ENCODE measurements at regions not wholly inside any gene's neighbourhood (a gene's known extent, or its start where the extent isn't known, plus 50 kb on each side); places are given as distances from the start of the nearest gene placed in this dataset.
"Not testable (repeated sequence)": the region's sequence is repeated elsewhere in the genome, so short reads cannot be mapped to it uniquely, and the experiment has no call there.

- H3K27ac ChIP-seq (ENCODE audit: low read depth, low read length); H3K9ac ChIP-seq (ENCODE audit: low read length); H3K4me3 ChIP-seq (ENCODE audit: low read depth in 1 of 2, low read length in 2 of 2); H3K27me3 ChIP-seq (ENCODE audit: control insufficient read depth in 1 of 2, insufficient read depth in 2 of 2, low read length in 2 of 2); H3K4me1 ChIP-seq (ENCODE audit: insufficient read depth, low read length); H3K36me3 ChIP-seq (ENCODE audit: insufficient read depth, low read length); H3K9me3 ChIP-seq (ENCODE audit: low read length): not testable (repeated sequence)
Measured at GRCh38 chr3:125903780-125904455, 65.1 kb upstream of the ROPN1B start.

DNA sequence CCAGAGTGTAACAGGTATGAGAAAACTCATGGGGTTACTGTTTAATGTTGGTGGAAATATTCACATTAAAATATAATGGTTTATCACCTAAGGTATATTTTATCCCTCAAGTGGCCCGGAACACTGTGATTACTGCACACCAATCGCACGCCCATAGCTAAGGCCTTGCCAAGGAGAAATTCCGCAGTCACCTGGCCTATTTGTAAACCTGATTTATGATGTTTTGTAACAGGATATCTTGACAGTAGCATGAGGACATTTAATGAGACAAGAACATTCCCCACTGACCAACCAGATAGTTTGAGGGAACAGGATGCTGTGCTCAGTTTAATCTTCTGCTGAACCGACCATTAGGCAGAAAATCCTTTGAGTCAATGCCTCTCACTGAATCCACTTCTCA, 61.7 kb upstream of the ROPN1B start:
- not testable (repeated sequence) for H3K9ac ChIP-seq (ENCODE audit: low read length); H3K27me3 ChIP-seq (ENCODE audit: control insufficient read depth in 1 of 2, insufficient read depth in 2 of 2, low read length in 2 of 2); H3K27ac ChIP-seq (ENCODE audit: low read depth, low read length); H3K36me3 ChIP-seq (ENCODE audit: insufficient read depth, low read length); H3K4me3 ChIP-seq (ENCODE audit: low read depth in 1 of 2, low read length in 2 of 2); H3K9me3 ChIP-seq (ENCODE audit: low read length); H3K4me1 ChIP-seq (ENCODE audit: insufficient read depth, low read length)

DNA sequence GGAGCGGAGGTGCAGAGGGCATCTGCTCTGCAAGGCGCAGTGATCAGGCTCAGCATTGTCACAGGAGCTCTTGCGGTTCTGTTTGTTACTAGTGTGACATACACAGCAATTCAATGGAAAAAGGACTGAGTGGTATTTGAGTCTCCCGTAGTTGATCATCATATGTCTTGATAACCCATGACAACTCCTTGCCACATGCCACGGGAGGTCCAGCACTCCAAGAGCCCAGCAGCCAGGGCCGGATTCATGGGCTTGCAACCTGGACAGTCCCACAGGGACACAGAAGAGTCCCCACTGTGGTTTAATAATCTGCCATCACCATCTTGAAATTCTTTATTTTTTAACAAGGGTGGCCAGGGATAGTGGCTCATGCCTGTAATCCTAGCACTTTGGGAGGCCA, 58.1 kb upstream of the ROPN1B start:
- H3K36me3 ChIP-seq (ENCODE audit: insufficient read depth, low read length); H3K9ac ChIP-seq (ENCODE audit: low read length); H3K4me3 ChIP-seq (ENCODE audit: low read depth in 1 of 2, low read length in 2 of 2); H3K27me3 ChIP-seq (ENCODE audit: control insufficient read depth in 1 of 2, insufficient read depth in 2 of 2, low read length in 2 of 2); H3K27ac ChIP-seq (ENCODE audit: low read depth, low read length); H3K4me1 ChIP-seq (ENCODE audit: insufficient read depth, low read length); H3K9me3 ChIP-seq (ENCODE audit: low read length): not testable (repeated sequence)

GRCh38 chr3:125914608-125915436, 54.2 kb upstream of the ROPN1B start:
- not testable (repeated sequence) for H3K36me3 ChIP-seq (ENCODE audit: insufficient read depth, low read length); H3K4me1 ChIP-seq (ENCODE audit: insufficient read depth, low read length); H3K27me3 ChIP-seq (ENCODE audit: control insufficient read depth in 1 of 2, insufficient read depth in 2 of 2, low read length in 2 of 2); H3K9me3 ChIP-seq (ENCODE audit: low read length)
- peak overlapping the region; percentile 53 to 57 for H3K4me3 ChIP-seq (ENCODE audit: low read depth in 1 of 2, low read length in 2 of 2)
- H3K9ac ChIP-seq (ENCODE audit: low read length), result peak overlapping the region; percentile 76
- peak overlapping the region; percentile 68 for H3K27ac ChIP-seq (ENCODE audit: low read depth, low read length)

GRCh38 chr3:125915437-125915787, 53.6 kb upstream of the ROPN1B start:
- H3K4me3 ChIP-seq (ENCODE audit: low read depth in 1 of 2, low read length in 2 of 2), result peak overlapping the region; percentile 53 to 57
- peak overlapping the region; percentile 76 for H3K9ac ChIP-seq (ENCODE audit: low read length)
- H3K27ac ChIP-seq (ENCODE audit: low read depth, low read length), result peak overlapping the region; percentile 68
- H3K36me3 ChIP-seq (ENCODE audit: insufficient read depth, low read length); H3K4me1 ChIP-seq (ENCODE audit: insufficient read depth, low read length); H3K9me3 ChIP-seq (ENCODE audit: low read length); H3K27me3 ChIP-seq (ENCODE audit: control insufficient read depth in 1 of 2, insufficient read depth in 2 of 2, low read length in 2 of 2): not testable (repeated sequence)

DNA sequence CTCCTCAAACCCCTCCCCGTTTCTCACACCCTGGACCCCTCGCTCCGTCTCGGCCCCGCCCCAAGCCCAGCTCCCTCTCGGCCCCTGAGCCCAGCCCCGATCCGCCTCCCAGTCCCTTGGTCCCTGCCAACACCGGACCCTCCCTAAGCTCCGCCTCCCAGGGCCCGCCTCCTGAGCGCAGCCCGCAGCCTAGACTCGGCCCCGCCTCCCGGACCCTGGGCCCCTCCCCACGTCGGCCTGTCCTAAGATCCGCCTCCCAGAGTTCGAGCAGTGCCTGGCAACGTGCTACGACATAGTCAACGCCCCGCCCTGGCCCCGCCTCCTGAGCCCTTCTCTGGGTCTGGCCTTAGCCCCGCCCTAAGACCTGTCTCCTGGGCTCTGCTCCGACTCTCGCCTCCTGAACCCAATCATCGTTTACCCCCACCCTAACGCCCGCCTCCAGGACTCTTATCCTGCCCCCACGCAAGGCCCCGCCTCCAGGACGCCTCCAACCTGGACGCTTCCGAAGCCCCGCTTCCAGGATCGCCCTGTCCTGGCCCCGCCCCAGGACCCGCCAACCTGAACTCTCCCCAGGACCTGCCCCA, 53.1 kb upstream of the ROPN1B start:
- H3K27me3 ChIP-seq (ENCODE audit: control insufficient read depth in 1 of 2, insufficient read depth in 2 of 2, low read length in 2 of 2); H3K9ac ChIP-seq (ENCODE audit: low read length); H3K36me3 ChIP-seq (ENCODE audit: insufficient read depth, low read length); H3K4me1 ChIP-seq (ENCODE audit: insufficient read depth, low read length); H3K9me3 ChIP-seq (ENCODE audit: low read length): not testable (repeated sequence)
- Histone ChIP-seq H3K4me3 (ENCODE audit: low read depth in 1 of 2, low read length in 2 of 2) (peak overlapping the region; percentile 53 to 57), H3K27ac (ENCODE audit: low read depth, low read length) (peak overlapping the region; percentile 44)

- Histone ChIP-seq H3K4me3 (ENCODE audit: low read depth in 1 of 2, low read length in 2 of 2) (peak overlapping the region; percentile 57 to 66), H3K27me3 (ENCODE audit: control insufficient read depth in 1 of 2, insufficient read depth in 2 of 2, low read length in 2 of 2) (no peaks in the 10 kb centered on the region), H3K9ac (ENCODE audit: low read length) (no peak overlapping the region), H3K4me1 (ENCODE audit: insufficient read depth, low read length) (peaks cover 5% of the 10 kb centered on the region), H3K36me3 (ENCODE audit: insufficient read depth, low read length) (no peaks in the 10 kb centered on the region), H3K27ac (ENCODE audit: low read depth, low read length) (peak overlapping the region; percentile 66), H3K9me3 (ENCODE audit: low read length) (no peaks in the 10 kb centered on the region)
Measured at GRCh38 chr3:125916376-125916978, 52.5 kb upstream of the ROPN1B start.

DNA sequence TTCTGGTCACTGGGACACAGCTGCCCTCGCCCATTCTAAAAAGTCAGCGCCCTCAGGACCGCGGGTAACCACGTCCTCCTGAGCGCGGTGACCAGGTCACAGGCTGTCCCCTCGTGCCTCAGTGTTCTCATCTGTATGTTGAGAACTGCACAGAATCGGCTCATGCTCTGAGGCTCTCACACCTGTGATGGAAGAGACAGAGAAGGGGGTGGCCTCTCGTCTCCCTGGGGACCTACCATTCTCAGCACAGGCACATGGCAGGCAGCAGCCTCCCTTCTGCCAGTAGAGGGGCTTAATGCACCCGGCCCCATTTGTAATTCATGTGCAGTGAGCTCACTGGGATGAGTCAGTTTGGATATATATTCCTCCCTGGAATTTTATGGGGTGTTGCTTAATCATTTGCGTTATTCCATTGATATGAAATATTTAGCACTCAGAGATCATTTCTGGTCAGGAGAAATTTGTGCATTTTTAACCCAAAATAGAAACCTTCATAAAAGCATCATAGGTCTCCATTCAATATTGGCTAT, 51.9 kb upstream of the ROPN1B start:
- Histone ChIP-seq H3K27ac (ENCODE audit: low read depth, low read length) (peak overlapping the region; percentile 66), H3K4me3 (ENCODE audit: low read depth in 1 of 2, low read length in 2 of 2) (peak overlapping the region; percentile 57 to 66)
- not testable (repeated sequence) for H3K27me3 ChIP-seq (ENCODE audit: control insufficient read depth in 1 of 2, insufficient read depth in 2 of 2, low read length in 2 of 2); H3K9ac ChIP-seq (ENCODE audit: low read length); H3K9me3 ChIP-seq (ENCODE audit: low read length); H3K36me3 ChIP-seq (ENCODE audit: insufficient read depth, low read length); H3K4me1 ChIP-seq (ENCODE audit: insufficient read depth, low read length)

DNA sequence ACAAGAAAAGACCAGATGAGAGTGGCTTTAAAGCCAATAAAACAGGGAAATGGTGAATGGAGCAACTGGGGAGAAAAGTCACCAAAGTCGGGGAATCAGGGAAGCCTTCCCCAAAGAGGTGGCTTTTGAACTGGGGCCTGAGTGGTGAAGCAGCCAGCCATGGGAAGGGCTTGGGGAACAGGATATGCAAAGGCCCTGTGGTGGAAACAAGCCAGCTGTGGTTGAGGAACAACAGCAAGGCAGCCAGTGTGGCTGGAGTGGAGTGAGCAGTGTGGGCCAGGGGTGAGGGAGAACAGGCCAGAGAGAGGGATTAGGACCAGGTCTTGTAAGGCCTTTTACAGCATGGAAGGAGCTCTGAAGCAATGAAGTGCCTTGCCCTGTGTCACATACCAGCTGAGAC, 51.0 kb upstream of the ROPN1B start:
- not testable (repeated sequence) for H3K36me3 ChIP-seq (ENCODE audit: insufficient read depth, low read length); H3K9me3 ChIP-seq (ENCODE audit: low read length); H3K4me1 ChIP-seq (ENCODE audit: insufficient read depth, low read length); H3K27me3 ChIP-seq (ENCODE audit: control insufficient read depth in 1 of 2, insufficient read depth in 2 of 2, low read length in 2 of 2); H3K27ac ChIP-seq (ENCODE audit: low read depth, low read length); H3K4me3 ChIP-seq (ENCODE audit: low read depth in 1 of 2, low read length in 2 of 2); H3K9ac ChIP-seq (ENCODE audit: low read length)

GRCh38 chr3:125918451-125918850, 50.5 kb upstream of the ROPN1B start:
- H3K9ac ChIP-seq (ENCODE audit: low read length); H3K27ac ChIP-seq (ENCODE audit: low read depth, low read length): not testable (repeated sequence)

DNA sequence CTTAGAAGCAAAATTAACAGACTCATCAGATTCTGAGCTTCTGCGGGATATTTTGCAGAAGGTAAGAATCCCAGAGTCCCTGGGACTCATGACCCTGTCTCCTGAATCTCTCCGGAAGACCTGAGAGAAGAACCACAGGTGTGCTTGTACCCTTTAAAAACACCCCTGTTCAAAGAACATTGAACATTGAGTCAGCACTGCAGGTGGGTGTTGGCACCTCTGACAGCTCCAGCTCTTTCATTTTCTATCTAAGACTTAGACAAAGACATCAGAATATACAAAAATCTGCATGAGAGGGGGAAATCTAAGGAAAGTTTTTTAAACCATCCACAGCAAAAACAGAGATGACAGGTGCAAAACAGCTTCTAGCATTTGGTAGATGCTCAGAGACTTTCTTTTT, 50.1 kb upstream of the ROPN1B start:
- H3K36me3 ChIP-seq (ENCODE audit: insufficient read depth, low read length); H3K27me3 ChIP-seq (ENCODE audit: control insufficient read depth in 1 of 2, insufficient read depth in 2 of 2, low read length in 2 of 2); H3K27ac ChIP-seq (ENCODE audit: low read depth, low read length); H3K4me3 ChIP-seq (ENCODE audit: low read depth in 1 of 2, low read length in 2 of 2); H3K9ac ChIP-seq (ENCODE audit: low read length); H3K4me1 ChIP-seq (ENCODE audit: insufficient read depth, low read length); H3K9me3 ChIP-seq (ENCODE audit: low read length): not testable (repeated sequence)

More at GRCh38 chr3:125918451-125918850, 50.5 kb upstream of the ROPN1B start:
- H3K4me3 ChIP-seq (ENCODE audit: low read depth in 1 of 2, low read length in 2 of 2); H3K36me3 ChIP-seq (ENCODE audit: insufficient read depth, low read length); H3K9me3 ChIP-seq (ENCODE audit: low read length); H3K27me3 ChIP-seq (ENCODE audit: control insufficient read depth in 1 of 2, insufficient read depth in 2 of 2, low read length in 2 of 2); H3K4me1 ChIP-seq (ENCODE audit: insufficient read depth, low read length): not testable (repeated sequence)

Measured in muscle layer of colon (tissue), 2 donors.